GM18909 (cell line): ENCODE measurements at regions not wholly inside any gene's neighbourhood (a gene's known extent, or its start where the extent isn't known, plus 50 kb on each side); places are given as distances from the start of the nearest gene placed in this dataset.

ENCODE experiments used
- ATAC-seq: cut with Tn5 transposase; IDR thresholded peaks from one replicate; pipeline ENCODE4 v1.9.1; 2021; ENCODE audit warnings: mild to moderate bottlenecking; ENCODE audit not compliant: unreplicated experiment, poor library complexity

DNA sequence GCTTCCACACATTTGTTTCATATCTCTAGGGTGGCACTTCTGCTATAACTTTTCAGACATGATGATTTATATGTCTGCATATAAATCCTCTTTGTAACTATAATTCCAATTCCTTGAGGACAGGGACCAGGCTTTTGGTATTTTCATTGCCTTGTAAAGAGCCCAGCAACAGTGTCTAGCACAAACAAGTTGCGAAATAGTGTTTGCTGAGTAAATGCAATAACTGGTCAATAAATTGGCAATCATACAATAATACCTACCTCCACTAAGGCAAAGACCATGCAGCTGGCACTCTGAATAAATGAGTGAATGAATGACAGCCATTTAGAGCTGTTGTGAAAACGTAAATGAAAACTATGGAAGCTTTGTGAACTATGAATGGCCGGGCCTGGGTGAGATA is 564.0 kb upstream of the ZNF462 start:
- no peak for ATAC-seq

DNA sequence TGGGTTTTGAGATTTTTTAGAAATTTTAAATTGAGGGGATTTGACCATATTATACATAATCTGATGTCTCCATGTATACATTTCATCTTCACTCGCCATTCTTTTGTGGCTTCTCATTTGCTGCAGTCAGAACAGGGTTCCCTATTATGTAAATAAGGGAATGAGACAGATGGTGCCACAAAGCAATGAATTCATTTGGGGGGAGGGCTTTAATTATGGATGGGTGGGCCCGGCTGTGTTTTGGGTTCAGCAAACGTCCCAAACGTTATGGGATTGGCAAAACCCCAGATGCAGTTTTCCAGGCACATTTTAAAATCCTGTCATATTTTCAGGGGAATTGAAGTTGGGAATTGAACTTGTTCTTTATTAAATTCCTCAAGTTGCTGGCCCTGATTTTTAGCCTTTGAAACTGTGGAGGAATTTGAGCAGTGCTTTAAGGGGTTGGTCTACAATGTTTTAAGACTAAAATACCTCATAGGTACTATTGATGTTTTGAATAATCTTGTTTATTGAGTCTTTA is 558.5 kb upstream of the ZNF462 start:
- no peak for ATAC-seq

DNA sequence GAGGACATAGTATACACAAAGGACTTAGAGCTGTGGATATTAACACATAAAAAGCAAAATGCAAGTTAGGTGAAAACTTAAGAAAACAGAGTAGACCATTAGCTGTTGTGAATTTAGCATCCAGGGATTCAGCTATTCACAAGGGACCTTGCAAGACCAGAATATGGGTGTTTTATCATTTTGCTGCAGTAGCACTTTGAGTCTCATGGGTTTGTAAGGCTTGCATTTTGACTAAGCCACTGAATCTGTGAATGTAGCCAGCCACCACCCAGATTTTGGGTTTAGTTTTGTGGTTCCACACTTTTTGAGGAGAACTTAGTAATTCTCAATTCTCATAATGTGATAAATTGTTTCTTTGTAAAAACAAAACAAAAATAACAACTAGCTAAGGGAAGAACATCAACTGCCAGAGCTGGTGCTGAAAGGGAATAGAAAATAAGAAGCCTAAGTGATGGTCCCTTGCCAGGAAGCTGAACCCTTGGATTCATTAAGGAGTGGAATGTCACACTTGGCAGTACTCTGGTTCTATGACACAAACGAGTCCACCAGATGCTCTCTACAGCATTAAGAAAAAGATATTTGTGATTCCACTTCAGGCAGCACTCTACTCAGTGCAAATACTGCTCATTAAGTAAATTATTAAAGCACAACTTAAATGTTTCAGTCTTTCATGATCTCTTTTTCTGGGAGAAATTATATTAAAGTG is 557.4 kb upstream of the ZNF462 start:
- ATAC-seq: no peak

DNA sequence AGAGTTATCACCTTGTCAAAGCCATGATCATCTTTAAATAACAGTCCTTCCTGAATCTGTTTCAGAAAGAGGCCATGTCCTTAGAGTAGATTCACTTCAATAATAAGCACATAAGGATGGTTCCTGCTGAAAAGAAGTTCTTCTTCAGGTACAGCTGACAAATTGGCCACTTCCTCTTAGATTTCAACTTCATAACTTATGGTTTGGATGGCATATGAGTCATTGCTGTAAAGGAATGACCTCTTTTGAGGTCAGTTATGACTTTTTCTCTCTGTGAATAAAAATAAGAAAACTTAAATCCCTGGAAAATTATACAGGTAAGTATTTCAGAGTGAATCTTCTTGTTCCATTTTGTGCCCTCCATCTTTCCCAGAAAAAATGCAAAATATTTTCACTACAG is 555.3 kb upstream of the ZNF462 start:
- ATAC-seq: no peak

DNA sequence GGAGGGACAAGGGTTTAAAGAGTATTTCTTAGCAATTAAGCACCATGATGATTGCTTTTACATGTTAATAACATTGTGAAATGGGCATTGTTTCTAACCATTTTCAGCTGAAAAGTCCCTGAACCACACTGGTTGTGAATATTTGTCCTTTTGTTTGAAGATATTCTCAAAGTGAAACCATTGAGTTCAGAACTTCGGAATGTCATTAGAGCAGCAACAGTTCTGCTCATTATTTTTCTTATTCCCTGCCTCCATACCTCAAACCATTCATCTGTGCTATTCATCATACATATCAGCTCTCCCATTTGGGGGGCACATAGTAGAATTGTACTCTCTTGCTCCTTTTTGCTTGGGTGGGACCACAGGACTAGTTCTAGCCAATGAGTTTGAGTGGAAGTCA is 553.0 kb upstream of the ZNF462 start:
- no peak for ATAC-seq

DNA sequence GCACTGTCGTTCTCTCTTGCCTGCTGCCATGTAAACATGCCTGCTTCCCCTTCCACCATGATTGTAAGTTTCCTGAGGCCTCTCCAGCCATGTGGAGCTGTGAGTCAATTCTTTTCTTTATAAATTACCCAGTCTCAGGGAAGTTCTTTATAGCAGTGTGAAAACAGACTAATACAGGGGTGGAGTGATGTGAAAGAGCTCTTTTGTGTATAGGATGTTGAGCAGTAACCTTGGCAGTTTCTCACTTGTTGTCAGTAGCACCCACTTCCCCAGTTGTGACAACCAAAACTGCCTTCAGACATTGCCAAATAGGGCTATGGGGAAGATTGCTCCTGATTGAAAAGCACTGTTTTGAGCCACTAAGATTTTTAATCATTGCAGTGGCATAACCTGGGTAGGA is 552.2 kb upstream of the ZNF462 start:
- no peak for ATAC-seq

DNA sequence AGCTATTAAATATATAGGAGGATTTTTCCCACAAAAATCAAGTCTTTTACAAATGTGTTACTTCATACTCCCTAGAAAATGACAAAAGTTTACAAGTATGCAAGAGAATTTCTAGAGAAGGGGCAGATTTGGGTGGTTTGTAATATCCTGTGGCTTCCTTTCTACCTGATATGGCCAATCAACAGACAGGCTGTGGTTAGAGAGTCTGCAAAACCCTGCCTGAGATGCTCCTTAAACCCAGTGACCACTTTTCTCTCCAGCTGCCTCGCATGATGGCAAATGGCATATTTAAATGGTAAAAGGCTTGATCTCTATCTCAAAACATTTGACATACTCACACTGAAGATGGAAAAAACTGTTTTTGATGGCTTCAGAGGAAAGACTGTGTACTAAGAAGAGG is 550.1 kb upstream of the ZNF462 start:
- ATAC-seq: no peak

DNA sequence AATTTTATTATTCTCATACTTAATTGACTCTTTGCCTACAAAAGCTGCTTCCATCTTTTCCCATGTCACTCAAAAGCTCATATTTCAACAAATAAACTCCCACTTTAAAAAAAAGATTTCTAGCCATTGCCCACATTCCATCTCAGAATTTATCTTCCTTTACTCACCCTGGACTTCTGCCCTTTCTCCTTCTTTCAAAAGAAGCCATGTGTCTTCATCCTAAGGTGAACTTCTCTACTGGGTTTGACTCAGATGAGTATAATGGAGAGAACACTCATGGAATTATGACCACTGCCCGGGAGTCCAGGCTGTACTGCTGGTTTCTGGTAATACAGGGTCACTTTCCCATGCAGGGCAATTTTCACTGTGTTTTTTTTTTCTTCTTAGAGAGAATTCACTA is 548.5 kb upstream of the ZNF462 start:
- no peak for ATAC-seq

DNA sequence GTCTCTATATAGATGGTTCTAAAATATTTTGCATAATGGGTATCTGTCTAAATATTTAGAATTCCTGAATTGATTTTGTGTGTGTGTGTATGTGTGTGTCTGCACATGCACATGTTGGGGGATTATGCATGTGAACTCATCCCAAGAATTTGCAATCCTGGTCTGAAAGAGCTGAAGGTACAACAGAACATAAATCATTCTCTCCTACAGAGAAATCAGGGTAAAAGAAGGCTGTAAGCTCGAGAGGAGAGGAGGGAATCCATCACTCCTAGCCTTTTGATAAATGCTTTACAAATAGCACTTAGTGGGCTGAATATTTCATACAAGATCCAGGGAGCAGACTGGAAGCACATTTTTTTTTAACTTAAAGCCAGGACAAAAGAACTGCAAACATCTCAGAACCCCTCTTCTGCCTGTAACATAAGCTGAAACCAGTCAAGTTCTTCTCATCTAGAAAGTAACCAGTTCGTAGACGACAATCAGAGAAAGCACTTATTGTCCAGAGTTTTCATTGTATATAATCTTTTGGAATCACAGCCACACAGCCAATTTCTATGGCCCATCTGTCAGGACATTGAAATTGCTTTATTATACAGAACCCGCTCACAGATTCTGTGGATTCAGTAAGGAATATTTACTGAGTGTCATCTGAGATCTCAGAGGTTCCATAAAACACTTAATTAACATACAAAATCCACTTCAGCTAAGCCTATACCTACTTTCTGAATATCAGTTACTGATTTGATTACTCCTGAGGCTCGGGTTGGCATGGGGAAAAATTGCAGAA is 541.4 kb upstream of the ZNF462 start:
- no peak for ATAC-seq

DNA sequence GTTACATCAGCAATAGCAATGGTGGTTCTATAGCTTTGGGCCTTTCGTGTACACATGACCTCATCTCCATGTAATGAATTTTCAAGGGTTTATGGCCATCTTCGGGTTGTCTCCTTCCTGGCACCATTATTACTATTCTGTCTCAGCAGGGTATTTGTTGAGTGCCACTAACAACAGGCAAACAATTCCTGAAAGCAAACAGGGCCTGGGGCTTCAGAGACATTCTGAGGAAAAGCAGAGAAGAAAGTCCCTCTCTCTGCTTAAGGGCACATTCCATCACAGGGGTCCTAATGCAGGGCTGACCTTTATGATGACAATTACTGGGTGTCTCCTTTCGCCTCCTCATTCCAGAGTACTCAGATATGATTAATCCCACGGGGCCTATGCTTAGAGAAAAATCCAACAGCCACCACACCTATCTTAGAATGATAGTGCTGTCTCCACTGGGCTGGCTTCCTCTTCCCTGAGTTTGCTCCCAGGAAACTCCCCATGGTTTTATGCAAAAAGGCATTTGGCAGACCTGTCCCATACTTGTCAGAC is 540.2 kb upstream of the ZNF462 start:
- ATAC-seq: no peak

DNA sequence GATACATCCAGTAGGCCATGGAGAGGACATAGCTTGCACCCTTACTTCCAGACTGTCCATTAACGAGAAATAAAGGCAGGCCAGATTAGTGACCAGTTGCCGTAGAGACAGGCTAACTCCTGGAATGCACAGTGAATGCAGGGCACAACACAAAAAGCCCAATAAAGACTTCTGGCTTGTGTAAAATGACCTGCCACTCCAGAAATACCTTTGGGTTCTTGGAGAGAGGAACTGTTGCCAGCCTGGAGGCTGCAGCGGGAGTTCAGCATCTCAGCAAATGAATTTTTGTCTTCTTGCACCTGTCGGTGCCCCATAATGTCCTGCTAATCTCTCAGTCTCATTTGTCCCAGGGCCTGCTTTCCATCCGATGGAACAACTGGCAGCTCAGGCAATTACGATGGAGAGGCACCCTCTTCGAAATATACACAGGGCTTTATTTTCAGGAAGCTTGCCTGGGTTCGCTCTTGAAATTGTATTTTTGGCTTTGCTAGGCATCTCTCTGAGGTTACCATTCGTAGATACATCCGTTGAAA is 538.8 kb upstream of the ZNF462 start:
- ATAC-seq: no peak

DNA sequence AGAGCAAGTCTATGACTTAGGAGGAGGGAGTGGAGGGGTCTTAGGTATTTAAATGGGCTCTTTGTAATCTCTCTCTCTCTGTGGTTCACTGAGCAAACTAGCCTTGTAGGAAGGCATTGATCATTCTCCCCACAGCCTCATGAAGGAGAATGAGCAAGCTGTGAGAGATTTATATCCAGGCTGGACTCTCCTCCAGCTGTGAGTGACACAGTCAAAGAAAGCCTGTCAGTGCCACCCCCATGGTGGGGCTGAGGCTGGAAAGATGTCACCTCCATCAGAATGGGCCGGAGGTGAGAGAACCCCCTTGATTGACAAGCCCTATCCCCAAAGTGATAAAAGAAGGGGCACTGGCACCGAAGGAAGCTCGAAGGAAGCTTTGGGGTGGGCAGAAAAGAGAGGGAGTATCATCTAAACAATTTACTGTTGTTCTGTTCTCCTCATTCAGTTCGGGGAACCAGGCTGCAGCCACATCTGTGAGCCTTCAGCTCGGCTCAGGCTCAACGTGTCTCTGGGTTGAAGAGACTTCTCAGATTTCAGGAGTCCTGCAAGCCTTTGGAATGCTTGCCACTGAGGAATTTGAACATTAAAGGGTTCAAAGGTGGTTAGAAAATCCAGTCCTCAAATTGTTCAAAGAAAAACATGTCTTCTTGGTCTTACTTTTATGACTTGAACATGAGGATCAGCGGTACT is 538.2 kb upstream of the ZNF462 start:
- no peak for ATAC-seq

DNA sequence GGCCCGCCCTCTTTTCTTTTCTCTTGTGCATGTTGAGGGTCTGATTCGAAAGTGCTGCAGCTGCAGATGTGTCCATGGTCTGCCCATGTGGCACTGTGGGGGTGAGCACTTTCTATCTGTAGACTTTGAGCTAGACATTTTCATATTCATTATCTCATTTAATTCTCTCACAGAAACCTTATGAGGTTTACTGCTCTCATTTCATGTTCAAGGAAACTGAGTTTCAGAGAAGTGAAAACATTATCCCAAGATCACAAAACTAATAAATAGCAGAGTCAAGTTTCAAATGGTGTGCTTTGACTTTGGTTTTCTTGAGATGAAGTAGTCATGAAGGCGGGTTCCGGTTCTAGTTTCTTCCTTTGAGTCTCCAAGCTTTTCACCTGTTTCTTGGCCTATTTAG is 536.5 kb upstream of the ZNF462 start:
- ATAC-seq: no peak

DNA sequence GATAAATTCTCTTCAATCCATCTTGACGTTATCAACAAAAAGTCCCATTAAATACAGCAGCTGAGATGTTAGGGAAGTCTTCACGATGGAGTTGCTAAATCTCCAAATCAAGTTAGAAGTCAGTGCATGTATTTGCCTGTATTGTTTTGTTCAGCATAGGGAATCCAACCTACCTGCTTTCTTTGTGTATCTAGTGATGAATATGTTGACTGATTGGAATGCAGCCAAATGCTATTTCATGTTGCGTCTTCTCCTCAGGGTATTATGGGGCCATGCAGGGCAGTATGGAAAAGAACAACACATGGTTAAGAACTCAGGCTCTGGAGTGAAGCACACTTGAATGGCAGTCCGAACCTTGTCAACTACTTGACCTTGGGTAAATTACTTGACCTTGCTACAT is 529.5 kb upstream of the ZNF462 start:
- ATAC-seq: no peak

DNA sequence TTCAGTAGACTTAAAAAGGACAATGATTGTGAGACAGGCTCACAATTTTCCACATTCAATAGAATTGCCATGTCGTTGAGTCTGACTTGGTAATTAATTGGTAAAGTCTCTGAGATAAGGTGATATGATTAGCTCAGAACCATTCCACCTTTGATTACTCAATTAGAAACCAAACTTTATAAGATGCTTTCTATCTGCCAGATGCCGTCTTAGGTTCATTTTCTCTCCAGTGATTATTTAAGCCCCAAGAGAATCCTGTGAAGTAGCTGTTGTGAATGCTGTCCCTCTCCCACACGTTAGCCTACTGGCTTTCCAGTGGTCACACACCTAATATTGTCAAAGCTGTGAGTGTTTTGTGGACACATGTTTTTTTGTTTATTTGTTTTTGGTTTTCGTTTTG is 528.9 kb upstream of the ZNF462 start:
- no peak for ATAC-seq

DNA sequence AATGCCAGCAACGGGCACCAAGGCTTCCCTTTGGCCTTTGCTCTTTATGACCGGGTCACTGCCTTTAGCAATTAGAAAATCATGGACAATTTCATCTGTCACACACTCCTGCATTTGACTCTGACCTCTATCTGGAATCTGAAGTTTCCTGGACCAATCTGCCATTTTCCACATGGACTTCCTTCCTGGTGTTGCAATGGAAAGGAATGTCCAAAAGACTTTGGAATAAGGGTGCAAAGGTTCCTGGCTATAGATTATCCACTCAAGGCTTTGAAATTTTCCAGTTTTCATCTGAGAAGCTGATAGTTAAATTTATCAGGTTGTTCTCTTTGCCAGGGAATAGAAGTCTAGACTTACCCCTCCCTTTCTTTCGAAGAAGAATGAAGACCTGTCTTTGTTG is 523.1 kb upstream of the ZNF462 start:
- ATAC-seq: no peak

DNA sequence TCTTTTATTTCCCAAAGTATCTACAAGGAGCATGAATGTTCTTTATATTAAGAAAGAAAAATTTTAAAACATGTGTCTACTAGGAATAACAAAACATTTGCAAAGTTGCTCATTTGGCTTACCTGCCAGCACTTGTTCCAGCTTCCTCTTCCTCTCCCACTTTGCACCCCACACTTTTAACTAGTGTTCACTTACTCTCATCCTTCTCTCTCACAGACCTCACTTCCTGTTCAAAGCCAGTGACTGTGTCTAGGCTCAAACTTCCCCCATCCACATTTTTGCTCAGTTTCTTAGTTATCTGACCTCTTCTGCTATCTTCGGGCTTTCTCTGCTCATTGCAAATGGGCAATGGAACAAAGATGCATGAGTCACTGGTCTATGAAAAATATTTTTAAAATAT is 512.2 kb upstream of the ZNF462 start:
- no peak for ATAC-seq

DNA sequence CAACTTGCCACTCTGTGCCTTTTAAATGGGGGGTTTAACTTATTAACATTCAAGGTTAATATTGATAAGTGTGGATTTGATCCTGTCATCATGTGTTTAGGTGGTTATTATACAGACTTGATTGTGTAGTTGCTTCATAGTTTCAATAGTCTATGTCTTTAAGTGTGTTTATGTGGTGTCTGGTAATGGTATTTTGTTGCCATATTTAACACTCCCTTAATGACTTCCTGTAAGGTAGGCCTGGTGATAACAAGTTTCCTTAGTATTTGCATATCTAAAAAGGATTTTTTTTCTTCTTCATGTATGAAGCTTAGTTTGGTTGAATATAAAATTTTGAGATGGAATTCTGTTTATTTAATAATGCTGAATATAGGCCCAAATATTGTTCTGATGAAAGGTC is 506.0 kb upstream of the ZNF462 start:
- no peak for ATAC-seq

DNA sequence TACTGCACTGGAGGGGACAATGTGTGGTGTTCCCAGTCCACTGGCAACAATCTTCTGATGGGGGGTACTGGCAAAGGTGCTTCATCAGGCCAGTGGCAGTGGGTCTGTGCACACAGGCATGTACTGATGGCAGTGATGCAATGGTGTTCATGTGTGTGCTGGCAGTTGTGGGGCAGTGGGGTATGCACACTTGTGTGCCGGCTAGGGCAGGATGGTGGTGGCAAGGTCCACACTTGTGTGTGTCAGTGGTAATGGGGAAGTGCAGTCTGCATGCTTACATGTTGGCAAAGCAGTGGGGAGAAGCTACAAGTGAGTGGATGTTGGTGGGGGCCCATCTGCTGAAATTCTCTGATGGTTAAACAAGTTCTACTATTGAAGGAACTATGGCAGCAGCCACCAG is 504.6 kb upstream of the ZNF462 start:
- no peak for ATAC-seq

DNA sequence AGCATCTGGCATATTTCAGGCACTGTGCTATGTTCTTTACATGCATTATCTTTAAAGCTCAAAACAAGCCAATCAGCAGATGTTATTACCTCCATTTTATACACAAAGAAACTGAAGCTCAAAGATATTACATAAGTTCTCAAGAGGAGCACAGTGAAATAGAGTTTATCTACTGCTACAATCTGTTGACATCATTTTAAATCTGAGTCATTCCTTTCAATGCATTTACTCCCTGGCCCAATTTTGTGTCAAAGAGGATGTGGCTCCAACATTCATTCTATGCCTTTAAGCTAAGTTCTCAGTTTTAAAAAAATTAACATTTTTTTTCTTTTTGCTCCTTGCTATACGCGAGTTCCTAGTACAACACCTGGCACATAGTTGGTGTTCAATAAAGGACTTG is 486.3 kb upstream of the ZNF462 start:
- ATAC-seq: no peak

DNA sequence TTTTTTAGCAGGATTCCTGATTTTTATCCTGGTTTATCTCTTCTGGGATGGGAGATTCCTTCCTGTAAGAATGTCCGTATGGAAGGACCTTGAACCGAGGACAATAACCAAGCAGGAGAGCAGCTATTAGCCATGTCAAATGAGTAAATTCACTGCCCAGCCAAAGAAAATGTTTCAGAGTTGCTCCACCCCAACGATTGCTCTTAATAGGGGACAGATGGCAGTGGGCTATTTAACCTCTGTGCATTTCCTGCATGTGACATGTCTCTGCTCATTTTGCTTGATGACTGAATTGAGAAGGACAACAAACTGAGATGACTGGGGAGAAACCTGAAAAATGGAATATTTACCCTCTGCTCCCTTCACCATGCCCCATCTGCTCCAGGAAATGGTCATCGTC is 479.9 kb upstream of the ZNF462 start:
- ATAC-seq: no peak
